ENCODE measurements at regions not wholly inside any gene's neighbourhood (a gene's known extent, or its start where the extent isn't known, plus 50 kb on each side); places are given as distances from the start of the nearest gene placed in this dataset.

- no peak overlapping the region for H3K4me3 Mint-ChIP-seq
- no peak for TF ChIP-seq CTCF (IDR thresholded peaks at IDR 0.05)
- no peaks in the 10 kb centered on the region for H3K4me1 Mint-ChIP-seq (ENCODE audit: low read depth)
- peaks cover 4% of the 10 kb centered on the region for H3K9me3 Mint-ChIP-seq
- H3K27ac Mint-ChIP-seq: no peak overlapping the region
- DNase-seq: no peak
- no peak for ATAC-seq
- CTCF ChIA-PET: no interaction called here
- POLR2A ChIA-PET: no interaction called here
- H3K27me3 Mint-ChIP-seq: no peaks in the 10 kb centered on the region
- intact Hi-C loops (cut with micrococcal nuclease): no loop called here
- peaks cover 40% of the 10 kb centered on the region for H3K36me3 Mint-ChIP-seq (ENCODE audit: low read depth)
Observed at GRCh38 chr6:144797881-144798589, 512.9 kb downstream of the UTRN start.

DNA sequence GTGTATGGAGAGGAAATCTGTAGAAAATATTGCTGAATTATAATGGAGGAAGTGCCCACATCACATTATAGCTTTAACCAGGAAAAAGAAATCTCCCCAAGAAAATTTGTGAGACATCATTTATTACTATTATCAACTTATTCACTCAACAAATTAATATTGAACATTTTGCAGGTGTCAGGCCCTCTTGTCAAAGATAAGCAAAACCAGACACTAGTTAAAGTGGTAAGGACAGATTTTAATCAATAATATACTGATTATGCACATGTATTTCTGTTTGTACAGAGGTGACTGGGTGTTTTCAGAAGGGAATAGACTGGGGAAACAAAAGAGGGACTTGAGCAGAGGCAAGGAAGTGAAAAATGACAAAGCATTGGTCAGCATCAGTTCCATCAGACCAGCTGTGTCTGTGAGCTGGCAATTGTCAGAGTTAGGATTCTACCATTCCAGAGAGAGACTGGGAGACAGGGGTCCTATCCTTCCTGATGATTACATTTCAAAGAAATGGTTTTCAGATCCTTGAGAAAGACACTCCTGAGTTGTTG, 519.2 kb downstream of the UTRN start:
- Mint-ChIP-seq H3K36me3 (ENCODE audit: low read depth) (peaks cover 18% of the 10 kb centered on the region), H3K4me1 (ENCODE audit: low read depth) (peaks cover 1% of the 10 kb centered on the region), H3K27ac (no peak overlapping the region), H3K4me3 (no peak overlapping the region), H3K27me3 (no peaks in the 10 kb centered on the region), H3K9me3 (no peaks in the 10 kb centered on the region)
- POLR2A ChIA-PET: no interaction called here
- DNase-seq: no peak
- CTCF ChIA-PET: interaction anchor here (0.8 kb wide), 1 partner anchor 219 kb away, joined by 3 read pairs; no protein-coding TSS in a partner anchor
- no peak for ATAC-seq
- no peak for TF ChIP-seq CTCF (IDR thresholded peaks at IDR 0.05)
- intact Hi-C loops (cut with micrococcal nuclease): no loop called here

DNA sequence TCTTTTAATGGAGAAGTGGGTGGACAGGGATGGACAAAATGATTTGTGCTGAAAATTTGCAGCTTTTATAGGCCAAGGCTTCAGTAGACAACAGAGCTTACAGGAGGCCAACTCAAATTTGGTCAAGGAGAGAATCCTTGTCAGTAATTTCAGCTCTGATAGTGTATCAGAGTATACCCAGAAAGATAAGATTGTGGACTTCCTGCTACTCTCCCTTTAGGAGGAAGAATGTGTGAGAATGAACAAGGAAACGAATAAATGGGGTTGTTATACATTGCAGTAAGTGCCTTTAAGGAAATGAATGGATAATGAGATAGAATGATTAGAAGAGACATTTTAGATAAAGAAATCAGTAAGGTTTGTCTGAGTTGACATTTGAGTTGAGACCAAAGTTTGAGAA, 519.9 kb downstream of the UTRN start:
- H3K27me3 Mint-ChIP-seq: no peaks in the 10 kb centered on the region
- H3K36me3 Mint-ChIP-seq (ENCODE audit: low read depth): peaks cover 20% of the 10 kb centered on the region
- DNase-seq (no peak), ATAC-seq (no peak)
- intact Hi-C loops (cut with micrococcal nuclease): no loop called here
- no peaks in the 10 kb centered on the region for H3K9me3 Mint-ChIP-seq
- peaks cover 1% of the 10 kb centered on the region for H3K4me1 Mint-ChIP-seq (ENCODE audit: low read depth)
- no peak overlapping the region for H3K27ac Mint-ChIP-seq
- POLR2A ChIA-PET: no interaction called here
- no peak overlapping the region for H3K4me3 Mint-ChIP-seq
- CTCF ChIA-PET: no interaction called here
- no peak for TF ChIP-seq CTCF (IDR thresholded peaks at IDR 0.05)

DNA sequence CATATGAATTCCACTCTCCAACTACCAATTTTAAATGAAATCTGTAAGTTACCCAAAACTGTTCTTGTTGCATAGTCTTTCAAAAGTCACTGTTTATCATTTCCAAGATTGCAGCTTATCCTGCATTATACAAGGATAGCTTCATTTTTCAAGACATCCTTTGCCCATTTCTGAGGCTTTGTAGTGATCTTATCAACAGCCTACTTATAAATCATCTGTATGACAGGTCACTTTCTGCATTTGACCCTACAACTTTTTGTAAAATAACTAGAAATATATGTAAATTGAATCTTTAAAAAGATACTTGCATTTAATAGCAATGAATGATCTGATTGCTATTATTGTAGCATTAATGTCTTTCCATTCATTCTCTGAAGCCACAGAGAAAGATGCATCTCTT, 521.1 kb downstream of the UTRN start:
- CTCF ChIA-PET: interaction anchor here (0.9 kb wide), 1 partner anchor 33 kb away, joined by 3 read pairs; no protein-coding TSS in a partner anchor
- H3K27ac Mint-ChIP-seq: no peak overlapping the region
- intact Hi-C loops (cut with micrococcal nuclease): no loop called here
- H3K27me3 Mint-ChIP-seq: no peaks in the 10 kb centered on the region
- peaks cover 20% of the 10 kb centered on the region for H3K36me3 Mint-ChIP-seq (ENCODE audit: low read depth)
- no peak for TF ChIP-seq CTCF (IDR thresholded peaks at IDR 0.05)
- POLR2A ChIA-PET: no interaction called here
- peaks cover 1% of the 10 kb centered on the region for H3K4me1 Mint-ChIP-seq (ENCODE audit: low read depth)
- no peak overlapping the region for H3K4me3 Mint-ChIP-seq
- H3K9me3 Mint-ChIP-seq: no peaks in the 10 kb centered on the region
- DNase-seq (no peak), ATAC-seq (no peak)

DNA sequence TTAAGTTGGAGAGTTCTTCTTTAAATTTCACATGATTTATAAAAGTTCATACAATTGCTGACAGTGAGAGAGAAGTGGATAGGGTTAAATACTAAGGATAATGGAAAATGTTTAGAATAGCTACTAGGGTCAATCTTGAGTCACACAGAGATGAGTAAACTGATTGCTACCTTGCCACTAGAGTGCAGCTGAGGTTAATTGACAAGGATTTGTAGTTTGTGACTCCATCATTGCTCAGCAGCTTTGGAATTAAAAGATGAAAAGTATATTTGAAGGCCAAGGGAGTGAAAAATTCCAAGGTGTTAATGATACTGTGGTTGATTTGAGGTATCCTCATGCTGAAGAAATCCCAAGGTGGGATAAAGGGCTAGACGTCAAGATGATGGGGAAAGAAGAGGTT, 524.0 kb downstream of the UTRN start:
- DNase-seq: no peak
- Mint-ChIP-seq H3K4me3 (no peak overlapping the region), H3K36me3 (ENCODE audit: low read depth) (peaks cover 25% of the 10 kb centered on the region), H3K27ac (no peak overlapping the region), H3K27me3 (no peaks in the 10 kb centered on the region), H3K4me1 (ENCODE audit: low read depth) (peaks cover 1% of the 10 kb centered on the region), H3K9me3 (no peaks in the 10 kb centered on the region)
- ChIA-PET POLR2A (no interaction called here), CTCF (interaction anchor here (1.3 kb wide), 1 partner anchor 23 kb away, joined by 3 read pairs; no protein-coding TSS in a partner anchor)
- TF ChIP-seq CTCF (IDR thresholded peaks at IDR 0.05): no peak
- no peak for ATAC-seq
- intact Hi-C loops (cut with micrococcal nuclease): no loop called here
